GM19324 (cell line): ENCODE measurements at regions not wholly inside any gene's neighbourhood (a gene's known extent, or its start where the extent isn't known, plus 50 kb on each side); places are given as distances from the start of the nearest gene placed in this dataset.

ENCODE experiments used
- ATAC-seq: cut with Tn5 transposase; IDR thresholded peaks from one replicate; pipeline ENCODE4 v1.9.1; 2021; ENCODE audit warnings: mild to moderate bottlenecking, moderate library complexity; ENCODE audit not compliant: unreplicated experiment, low FRiP score

- ATAC-seq: no peak
Measured at GRCh38 chr2:56099963-56100362, 83.8 kb upstream of the CCDC85A start.

- ATAC-seq: no peak
Measured at GRCh38 chr2:56100791-56101312, 82.9 kb upstream of the CCDC85A start.

GRCh38 chr2:56102098-56102497 lies 81.7 kb upstream of the CCDC85A start:
- no peak for ATAC-seq

- no peak for ATAC-seq
Measured at GRCh38 chr2:56102866-56103265, 80.9 kb upstream of the CCDC85A start.

GRCh38 chr2:56104962-56105361 lies 78.8 kb upstream of the CCDC85A start:
- no peak for ATAC-seq

GRCh38 chr2:56107502-56108220 lies 76.1 kb upstream of the CCDC85A start:
- ATAC-seq: no peak

GRCh38 chr2:56108806-56109205 lies 75.0 kb upstream of the CCDC85A start:
- no peak for ATAC-seq

- no peak for ATAC-seq
Measured at GRCh38 chr2:56109994-56110393, 73.8 kb upstream of the CCDC85A start.

- no peak for ATAC-seq
Measured at GRCh38 chr2:56113382-56113975, 70.3 kb upstream of the CCDC85A start.

GRCh38 chr2:56117764-56118163 lies 66.0 kb upstream of the CCDC85A start:
- no peak for ATAC-seq

- no peak for ATAC-seq
Measured at GRCh38 chr2:56118474-56118873, 65.3 kb upstream of the CCDC85A start.

- ATAC-seq: no peak
Measured at GRCh38 chr2:56121995-56122394, 61.8 kb upstream of the CCDC85A start.

GRCh38 chr2:56123538-56123937 lies 60.3 kb upstream of the CCDC85A start:
- ATAC-seq: no peak

- no peak for ATAC-seq
Measured at GRCh38 chr2:56127010-56127409, 56.8 kb upstream of the CCDC85A start.

GRCh38 chr2:56127463-56128152 lies 56.2 kb upstream of the CCDC85A start:
- ATAC-seq: no peak

GRCh38 chr2:56128235-56128634 lies 55.6 kb upstream of the CCDC85A start:
- ATAC-seq: no peak

GRCh38 chr2:56130463-56131070 lies 53.2 kb upstream of the CCDC85A start:
- ATAC-seq: peak; percentile 55

- no peak for ATAC-seq
Measured at GRCh38 chr2:56132138-56132537, 51.7 kb upstream of the CCDC85A start.

- no peak for ATAC-seq
Measured at GRCh38 chr2:56133441-56133840, 50.3 kb upstream of the CCDC85A start.

GRCh38 chr2:56133931-56134629 lies 49.7 kb upstream of the CCDC85A start:
- no peak for ATAC-seq
